NCI-H748 (cell line): ENCODE measurements at regions not wholly inside any gene's neighbourhood (a gene's known extent, or its start where the extent isn't known, plus 50 kb on each side); places are given as distances from the start of the nearest gene placed in this dataset.
"Not testable (repeated sequence)": the region's sequence is repeated elsewhere in the genome, so short reads cannot be mapped to it uniquely, and the experiment has no call there.

Experiments used
- DNase-seq: peaks from one replicate; lab custom pipeline; 2025; ENCODE audit not compliant: unreplicated experiment; lab: John Stamatoyannopoulos, UW

GRCh38 chr5:10018201-10019069, 231.3 kb downstream of the ATPSCKMT start:
- peak; percentile 99 for DNase-seq

GRCh38 chr5:10017786-10018185, 231.9 kb downstream of the ATPSCKMT start:
- DNase-seq = no peak

GRCh38 chr5:10016559-10016958, 233.1 kb downstream of the ATPSCKMT start:
- DNase-seq = peak; percentile 100

- not testable (repeated sequence) for DNase-seq
These were observed 234.0 kb downstream of the ATPSCKMT start for GRCh38 chr5:10015681-10016080.

- DNase-seq = no peak
These were observed 239.9 kb downstream of the ATPSCKMT start for GRCh38 chr5:10009802-10010201.

- DNase-seq = no peak
These were observed 262.6 kb downstream of the ATPSCKMT start for GRCh38 chr5:9987101-9987500.

GRCh38 chr5:9977070-9977469, 272.6 kb downstream of the ATPSCKMT start:
- DNase-seq = peak; percentile 81

GRCh38 chr5:9976621-9977020, 273.1 kb downstream of the ATPSCKMT start:
- DNase-seq = no peak

- no peak for DNase-seq
These were observed 277.6 kb downstream of the ATPSCKMT start for GRCh38 chr5:9972059-9972458.

GRCh38 chr5:9971301-9971700, 278.4 kb downstream of the ATPSCKMT start:
- DNase-seq = no peak

- peak; percentile 30 for DNase-seq
These were observed 290.8 kb downstream of the ATPSCKMT start for GRCh38 chr5:9958914-9959313.

- DNase-seq = peak; percentile 55
These were observed 292.5 kb downstream of the ATPSCKMT start for GRCh38 chr5:9957214-9957613.

- no peak for DNase-seq
These were observed 293.0 kb downstream of the ATPSCKMT start for GRCh38 chr5:9956725-9957124.

- no peak for DNase-seq
These were observed 294.1 kb downstream of the ATPSCKMT start for GRCh38 chr5:9955586-9955985.

- DNase-seq = no peak
These were observed 294.8 kb downstream of the ATPSCKMT start for GRCh38 chr5:9954869-9955268.

- peak; percentile 77 for DNase-seq
These were observed 296.0 kb downstream of the ATPSCKMT start for GRCh38 chr5:9953691-9954090.

- peak; percentile 59 for DNase-seq
These were observed 297.7 kb downstream of the ATPSCKMT start for GRCh38 chr5:9951865-9952516.

- DNase-seq = no peak
These were observed 301.7 kb downstream of the ATPSCKMT start for GRCh38 chr5:9947944-9948343.

- DNase-seq = no peak
These were observed 302.4 kb downstream of the ATPSCKMT start for GRCh38 chr5:9947225-9947714.

GRCh38 chr5:9932770-9933169, 302.6 kb upstream of the TAS2R1 start:
- DNase-seq = no peak

- DNase-seq = no peak
These were observed 300.0 kb upstream of the TAS2R1 start for GRCh38 chr5:9930156-9930555.

- DNase-seq = no peak
These were observed 298.2 kb upstream of the TAS2R1 start for GRCh38 chr5:9928326-9928725.
